ENCODE measurements at regions not wholly inside any gene's neighbourhood (a gene's known extent, or its start where the extent isn't known, plus 50 kb on each side); places are given as distances from the start of the nearest gene placed in this dataset.

GRCh38 chr3:176755552-176755951 lies 441.7 kb downstream of the TBL1XR1 start:
- TF ChIP-seq POLR2A (IDR thresholded peaks at IDR 0.05) (no peak), CTCF (IDR thresholded peaks at IDR 0.05 in 4 of 5, conservative IDR thresholded peaks at IDR 0.05 in 1 of 5) (no peak)

All from gastrocnemius medialis (tissue), 4 donors.